KBM-7 (cell line): ENCODE measurements at regions not wholly inside any gene's neighbourhood (a gene's known extent, or its start where the extent isn't known, plus 50 kb on each side); places are given as distances from the start of the nearest gene placed in this dataset.

Experiments used
- DNase-seq: peaks from one replicate; pipeline ENCODE4 v3.0.0-alpha.2; 2015
- in situ Hi-C: fragments of 300-500 bp; cut with MboI; formaldehyde crosslinking; loops from 2 replicates; pipeline ENCODE4 v1.14.3; 2020; ENCODE audit warnings: low sequenced_read_pairs, low pct_unique_long_range_greater_than_20kb, mixed read lengths

DNA sequence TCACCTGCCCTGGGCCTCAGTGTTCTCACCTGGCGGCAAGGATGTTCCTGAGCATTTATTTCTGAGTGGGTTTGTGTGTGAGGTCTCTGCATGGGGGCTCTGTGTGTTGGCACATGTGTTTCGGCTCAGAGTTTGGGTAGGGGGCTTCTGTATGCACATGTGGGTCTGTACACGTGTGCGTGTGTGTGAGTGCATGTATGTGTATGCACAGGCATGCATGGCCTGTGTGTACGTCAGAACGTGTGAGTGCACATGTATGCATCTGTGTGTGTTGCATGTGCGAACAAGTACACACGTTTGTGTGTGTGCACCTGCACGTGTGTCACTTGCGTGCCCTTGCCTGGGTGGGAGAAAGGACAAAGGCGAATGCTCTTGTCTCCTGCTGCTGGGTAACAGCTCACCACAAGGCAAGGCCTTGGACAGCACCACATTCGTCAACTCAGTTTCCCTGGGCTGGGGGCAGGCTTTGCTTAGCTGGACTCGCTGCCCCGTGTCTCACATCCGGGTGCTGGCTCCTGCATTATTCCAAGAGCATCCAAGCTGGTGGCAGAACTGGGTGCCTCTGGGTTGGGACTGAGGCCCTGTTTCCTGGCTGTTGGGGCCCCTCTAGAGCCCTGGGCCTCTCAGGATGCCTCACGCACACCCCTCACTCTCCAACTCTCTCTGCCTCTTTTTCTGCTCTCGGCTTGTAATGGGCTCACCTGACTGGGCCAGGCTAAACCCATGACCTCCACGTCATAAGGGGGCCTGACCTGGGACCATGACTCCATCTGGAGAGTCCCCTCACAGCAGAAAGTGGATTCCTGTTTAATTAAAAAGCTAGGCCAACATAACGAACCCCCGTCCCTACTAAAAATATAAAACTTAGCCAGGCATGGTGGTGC, 153.6 kb upstream of the C14orf180 start:
- in situ Hi-C loops: no loop called here
- no peak for DNase-seq

DNA sequence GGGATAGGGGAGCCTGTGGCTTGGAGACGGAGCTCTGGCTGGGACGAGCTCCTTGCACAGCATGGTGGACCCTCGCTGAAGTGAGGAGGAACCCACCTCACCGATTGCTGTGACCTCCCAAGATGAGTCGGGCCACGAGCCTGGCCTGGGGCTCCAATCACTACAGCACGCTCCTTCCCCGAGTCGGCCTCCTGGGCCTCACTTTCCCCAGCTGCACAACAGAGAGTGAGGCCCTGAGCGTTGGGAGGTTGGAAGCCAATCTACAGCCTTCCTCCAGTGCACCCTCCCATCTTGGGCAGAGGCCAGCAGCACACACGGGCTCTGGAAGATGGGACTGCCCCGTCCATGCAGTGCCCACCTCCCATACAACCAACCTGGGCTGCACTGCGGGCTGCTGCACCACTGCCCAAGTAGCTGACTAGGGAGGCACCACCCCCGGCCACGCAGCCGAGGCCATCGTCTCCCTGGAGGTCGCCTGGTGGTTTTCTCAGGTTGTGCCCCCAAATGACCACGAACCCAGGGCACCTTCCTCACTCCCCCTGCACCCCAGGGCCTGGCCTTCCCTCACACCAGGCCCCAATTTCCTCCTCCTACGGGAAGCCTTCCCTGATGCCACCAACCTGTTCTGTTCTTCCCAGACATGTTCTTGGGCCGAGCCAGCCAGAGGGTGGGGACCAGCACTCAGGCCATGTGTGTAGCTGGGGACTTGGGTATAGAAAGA, 152.3 kb upstream of the C14orf180 start:
- DNase-seq: no peak
- in situ Hi-C loops: no loop called here

DNA sequence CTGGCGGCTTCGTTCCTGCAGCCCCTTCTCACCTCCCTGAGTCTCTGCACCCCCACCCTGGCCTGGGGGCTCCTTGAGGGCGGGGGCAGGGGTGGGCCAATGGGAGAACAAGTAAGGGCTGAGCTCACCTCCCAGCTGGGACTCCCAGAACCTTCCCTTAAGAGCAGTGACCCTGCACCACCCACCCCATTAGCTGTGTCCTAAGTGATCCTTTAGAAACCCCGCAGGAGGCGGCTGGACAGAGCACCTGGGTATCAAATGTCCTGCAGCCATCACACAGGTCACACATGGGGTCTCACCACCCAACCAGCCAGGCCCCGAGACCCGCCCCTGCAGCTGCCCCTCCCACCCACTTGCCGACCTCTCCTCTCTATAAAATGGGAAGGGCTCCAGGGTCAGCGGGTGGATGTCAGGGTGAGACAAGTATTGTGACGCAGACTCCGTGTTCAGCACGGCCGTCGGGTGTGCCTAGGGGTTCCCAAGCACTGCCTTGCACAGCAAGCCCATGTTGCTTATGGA, 151.2 kb upstream of the C14orf180 start:
- DNase-seq: no peak
- in situ Hi-C loops: no loop called here

DNA sequence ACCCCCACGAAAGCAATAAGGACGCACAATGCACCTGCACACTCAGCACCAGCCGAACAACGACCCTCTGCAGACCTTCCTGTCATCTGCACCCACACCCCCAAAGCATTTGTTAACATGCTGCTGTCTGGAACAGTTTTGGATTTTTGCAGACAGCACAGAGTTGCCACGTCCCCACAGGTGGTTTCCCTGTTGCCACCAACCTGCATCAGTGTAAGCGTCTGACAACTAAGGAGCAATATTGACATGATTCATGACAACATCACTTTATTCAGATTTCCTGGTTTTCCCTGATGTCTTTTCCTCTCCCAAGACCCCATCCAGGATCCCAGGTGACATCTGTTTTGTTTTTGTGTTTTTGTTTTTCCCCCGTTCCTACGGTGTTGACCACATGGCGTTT, 150.7 kb upstream of the C14orf180 start:
- no peak for DNase-seq
- in situ Hi-C loops: no loop called here

DNA sequence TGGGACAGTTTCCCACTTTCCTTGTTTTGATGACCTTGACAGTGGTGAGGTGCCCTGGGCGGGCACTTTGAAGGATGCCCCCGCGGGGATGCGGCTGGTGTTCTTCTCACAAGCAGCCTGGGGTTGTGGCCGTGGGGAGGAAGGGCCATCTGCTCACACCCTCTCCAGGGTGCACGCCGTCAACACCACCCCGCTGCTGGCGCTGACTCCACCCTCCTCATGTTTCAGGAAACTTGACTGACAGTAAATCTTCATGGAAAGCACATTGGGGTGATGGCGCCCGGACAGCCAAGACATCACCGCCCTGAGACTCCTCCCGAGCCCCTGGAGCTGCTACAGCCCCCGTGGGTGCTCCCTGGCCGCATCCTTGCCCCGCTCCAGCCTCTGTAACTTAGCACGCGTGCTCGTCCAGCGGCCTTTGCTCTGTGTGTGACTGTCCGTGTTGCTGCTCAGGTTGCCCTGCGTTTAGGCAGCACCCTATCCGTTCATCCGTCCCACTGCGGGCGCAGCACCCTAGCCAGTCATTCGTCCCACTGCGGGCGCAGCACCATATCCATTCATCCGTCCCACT, 150.2 kb upstream of the C14orf180 start:
- in situ Hi-C loops: no loop called here
- DNase-seq: no peak

DNA sequence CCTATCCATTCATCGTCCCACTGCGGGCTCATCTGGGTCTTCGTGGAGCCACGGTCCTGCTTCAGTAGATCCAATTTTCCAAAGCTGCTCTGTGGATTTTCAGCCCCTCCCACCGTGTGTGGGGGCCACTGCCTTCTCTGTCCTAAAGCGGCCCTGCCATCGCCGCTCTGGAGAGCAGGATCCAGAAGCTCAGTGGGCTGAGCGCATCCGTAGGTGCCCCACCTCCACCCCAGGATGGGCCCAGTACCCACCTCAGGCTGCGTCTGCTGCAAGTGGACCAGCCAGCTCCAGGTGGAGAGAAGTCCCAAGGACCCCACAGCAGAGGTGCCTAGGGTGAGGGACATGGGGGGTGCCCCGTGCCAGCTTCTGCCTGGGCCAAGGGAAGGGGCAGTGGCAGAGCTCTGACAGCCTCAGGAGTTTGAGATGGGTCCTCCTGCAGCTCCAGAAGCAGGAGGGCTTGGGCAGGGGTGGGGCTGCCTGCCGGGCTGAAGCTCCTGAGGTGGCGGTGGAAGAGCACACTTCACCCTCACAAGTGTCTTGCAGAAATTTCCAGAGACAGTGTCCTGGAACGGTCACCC, 148.1 kb upstream of the C14orf180 start:
- in situ Hi-C loops: no loop called here
- no peak for DNase-seq

DNA sequence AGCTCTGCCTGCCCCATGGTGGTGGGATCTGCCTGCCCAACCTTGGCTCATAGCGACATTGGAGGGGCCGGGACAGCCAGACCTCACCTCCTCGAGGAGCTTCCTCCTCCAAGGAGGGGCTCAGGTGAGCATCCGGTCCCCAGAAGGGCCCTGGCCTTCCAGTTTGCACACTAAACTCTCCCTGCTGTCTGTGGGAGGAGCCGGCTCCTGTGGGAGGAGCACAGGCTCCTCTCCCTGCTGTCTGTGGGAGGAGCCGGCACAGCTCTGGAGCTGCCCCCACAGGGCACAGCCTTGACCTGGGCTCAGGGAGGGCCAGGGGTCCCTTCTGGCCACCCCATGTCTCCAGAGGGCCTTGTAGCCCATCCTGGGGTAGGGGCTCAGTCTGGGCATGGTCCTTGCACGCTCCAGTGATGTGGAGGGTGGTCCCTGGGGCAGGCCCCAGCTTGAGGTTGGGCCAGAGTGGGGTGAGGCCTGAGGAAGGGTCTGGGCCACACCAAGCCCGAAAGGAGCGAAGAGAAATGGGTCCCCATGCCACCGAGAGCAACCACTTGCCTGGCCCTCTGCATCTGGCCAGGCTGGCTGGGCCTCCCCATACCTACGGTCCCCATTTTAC, 147.5 kb upstream of the C14orf180 start:
- no peak for DNase-seq
- in situ Hi-C loops: no loop called here

DNA sequence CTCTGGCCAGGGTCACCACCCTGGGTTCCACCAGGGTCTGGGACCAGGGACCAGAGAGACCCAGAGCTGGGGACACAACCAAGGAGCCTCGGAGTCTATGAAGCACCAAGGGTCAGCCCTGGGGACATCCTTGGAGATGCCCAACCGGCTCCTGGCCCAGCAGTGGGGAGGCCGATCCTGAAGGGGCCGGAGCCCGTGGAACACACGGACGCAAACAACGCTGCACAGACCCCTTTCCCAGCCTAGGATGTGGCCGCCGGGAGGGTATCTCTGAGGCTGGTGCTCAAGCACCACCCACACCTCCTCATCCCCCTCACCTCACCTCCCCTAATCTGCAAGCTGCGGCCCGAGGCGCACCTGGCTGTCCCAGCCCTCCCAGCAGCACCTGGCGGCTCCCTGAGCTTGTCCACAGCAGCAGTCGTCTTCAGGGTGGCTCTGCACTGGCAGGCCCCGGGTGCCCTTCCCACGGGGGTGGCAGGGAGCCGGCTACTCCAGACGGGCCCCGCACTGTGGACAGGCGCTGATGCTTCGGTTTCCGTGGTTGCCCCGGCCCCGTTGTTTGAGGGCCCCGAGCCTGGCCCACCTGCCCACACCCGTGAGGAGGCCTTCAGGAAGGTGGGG, 146.8 kb upstream of the C14orf180 start:
- in situ Hi-C loops: no loop called here
- DNase-seq: no peak

DNA sequence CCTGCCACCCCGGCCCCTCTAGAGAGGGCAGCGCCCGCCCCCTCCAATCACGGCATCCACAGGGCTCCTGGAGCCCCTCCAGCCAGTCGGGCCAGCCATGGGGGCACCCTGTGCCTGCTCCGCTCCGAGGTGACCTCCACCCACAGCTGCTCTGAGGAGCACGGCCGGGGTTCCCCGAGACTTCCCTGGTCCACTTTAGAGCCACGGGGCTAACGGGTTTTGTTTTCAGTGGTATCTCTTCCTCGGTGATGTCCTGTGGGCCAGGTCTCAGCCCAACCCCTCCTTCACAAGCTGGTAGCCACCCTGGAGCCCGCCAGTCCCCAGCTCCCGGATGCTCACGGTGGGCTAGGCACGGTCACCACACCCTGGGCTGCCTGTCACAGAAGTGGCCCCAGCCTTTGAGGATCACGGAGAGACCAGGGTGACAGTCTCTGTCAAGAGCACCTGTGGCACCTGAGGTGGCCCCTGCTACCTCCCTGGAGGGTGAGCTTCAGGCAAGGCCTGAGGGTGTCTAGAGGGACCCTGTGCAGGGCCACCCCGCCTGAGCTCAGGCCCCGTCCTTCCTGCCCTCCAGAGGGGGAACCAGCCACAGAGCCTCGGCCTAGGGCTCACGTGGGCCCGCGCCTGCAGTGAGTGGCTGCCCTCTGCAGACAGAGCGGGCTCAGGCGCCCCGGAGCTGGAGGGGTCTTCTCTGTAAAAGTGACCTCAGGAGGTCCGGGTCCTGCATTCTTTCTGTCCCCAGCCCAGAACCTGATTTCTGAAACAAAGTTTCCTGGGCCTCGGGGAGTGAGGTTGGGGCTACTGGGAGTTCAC, 146.0 kb upstream of the C14orf180 start:
- in situ Hi-C loops: no loop called here
- no peak for DNase-seq

DNA sequence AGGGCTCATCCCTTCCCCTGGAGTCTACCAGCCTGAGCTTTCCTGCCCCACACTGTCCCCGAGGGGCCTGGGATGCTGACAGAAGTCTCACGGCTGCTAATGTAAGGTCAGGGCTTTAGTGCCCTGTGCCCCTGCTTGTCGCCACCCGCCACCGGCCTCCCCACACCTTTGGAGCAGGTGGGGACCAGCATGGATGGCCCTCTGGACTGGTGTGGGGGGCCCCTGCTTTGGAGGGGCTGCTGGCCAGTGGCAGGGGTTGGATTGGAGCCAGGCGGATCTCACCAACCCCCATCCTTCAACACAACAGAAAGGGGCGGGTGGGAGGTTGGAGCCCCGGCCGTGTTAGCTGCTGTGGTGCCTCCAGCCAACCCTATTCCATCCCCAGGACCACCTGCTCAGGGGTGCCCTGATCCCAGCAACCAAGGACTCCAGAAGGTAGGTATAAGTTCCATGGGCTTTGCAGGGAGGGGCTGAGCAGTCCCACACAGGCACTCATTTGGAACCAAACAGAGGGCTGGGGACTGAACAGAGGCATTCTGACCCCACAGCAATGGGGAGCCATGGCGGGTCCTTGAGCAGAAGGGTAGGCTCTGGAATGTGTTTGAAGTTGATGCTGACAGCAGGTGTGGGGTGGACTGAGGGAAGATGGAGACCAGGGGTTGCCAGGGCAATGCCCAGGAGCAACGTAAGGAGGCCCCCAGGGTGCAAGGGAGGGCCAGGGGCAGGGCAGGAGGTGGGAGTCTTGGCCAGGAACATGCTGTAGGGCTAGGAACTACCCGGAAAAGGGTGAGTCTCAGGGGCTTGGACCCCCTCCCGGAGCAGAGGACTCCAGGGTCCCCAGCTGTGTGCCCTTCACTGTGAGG, 145.1 kb upstream of the C14orf180 start:
- in situ Hi-C loops: no loop called here
- no peak for DNase-seq

DNA sequence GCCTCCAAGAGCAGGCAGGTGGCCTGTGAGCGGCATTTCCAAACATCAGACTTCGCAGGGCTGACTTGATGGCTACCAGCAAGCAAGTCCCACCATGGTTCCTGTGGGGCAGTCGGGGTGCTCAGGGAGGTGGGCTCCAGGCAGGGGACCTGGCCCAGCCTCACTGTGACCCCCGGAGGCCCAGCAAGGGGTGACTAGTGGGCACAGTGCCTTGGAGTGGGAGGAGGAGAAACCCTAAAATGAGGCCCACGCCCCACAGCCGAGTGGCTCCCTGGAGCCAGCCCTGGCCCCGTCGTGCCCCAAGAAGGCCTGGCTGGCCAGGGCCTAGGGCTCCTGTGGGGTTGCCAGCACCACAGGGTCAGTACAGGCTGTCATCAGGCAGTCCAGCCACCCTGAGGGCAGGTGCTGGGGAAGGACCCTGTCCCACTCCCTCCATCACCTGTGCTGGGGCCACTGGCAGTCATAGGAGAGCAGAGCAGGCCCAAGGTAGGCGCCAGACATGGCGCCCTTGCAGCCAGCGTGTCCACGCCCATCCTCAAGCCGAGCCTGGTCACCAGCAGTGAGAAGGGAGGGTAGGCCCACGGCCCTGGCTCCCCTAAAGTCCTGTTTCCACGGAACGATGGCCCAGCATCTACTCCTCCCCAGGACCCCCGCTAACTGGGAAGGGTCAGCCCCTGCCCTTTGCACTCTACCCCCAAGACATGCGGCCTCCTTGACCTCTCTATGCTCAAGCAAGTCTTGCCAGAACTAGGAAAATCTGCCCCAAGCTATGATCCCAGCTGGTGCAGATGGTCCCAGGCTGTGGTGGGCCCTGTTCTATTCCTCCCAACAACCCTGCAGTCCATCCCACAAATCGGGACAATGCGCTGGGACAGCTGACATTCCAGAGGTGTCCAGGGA, 144.2 kb upstream of the C14orf180 start:
- in situ Hi-C loops: no loop called here
- DNase-seq: no peak

DNA sequence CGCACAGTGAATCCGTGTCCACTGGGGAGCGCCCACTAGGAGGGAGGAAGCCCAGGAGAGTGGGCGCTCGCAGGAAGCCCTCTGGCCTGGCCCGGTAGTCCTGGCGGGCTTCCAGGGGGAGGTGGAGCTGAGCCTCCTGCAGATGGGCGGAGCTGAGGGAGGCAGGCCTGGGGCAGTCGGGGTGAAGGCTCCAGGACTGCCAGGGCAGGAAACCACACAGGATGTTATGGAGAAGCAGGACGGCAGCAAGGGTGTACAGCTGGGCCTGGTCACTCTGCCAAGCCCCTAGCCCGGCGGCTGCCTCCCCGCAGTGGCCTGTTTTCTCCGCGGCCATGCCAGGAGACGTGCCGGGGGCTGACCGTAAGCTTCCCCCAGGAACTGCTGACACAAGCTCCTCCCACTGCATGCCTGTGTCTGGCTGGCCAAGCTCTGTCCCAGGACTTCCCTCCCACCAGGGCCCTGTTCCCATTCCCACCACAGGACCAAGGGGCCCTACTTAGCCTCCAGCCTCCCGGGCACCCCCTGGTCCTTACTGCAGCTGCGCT, 143.4 kb upstream of the C14orf180 start:
- peak; percentile 32 for DNase-seq

DNA sequence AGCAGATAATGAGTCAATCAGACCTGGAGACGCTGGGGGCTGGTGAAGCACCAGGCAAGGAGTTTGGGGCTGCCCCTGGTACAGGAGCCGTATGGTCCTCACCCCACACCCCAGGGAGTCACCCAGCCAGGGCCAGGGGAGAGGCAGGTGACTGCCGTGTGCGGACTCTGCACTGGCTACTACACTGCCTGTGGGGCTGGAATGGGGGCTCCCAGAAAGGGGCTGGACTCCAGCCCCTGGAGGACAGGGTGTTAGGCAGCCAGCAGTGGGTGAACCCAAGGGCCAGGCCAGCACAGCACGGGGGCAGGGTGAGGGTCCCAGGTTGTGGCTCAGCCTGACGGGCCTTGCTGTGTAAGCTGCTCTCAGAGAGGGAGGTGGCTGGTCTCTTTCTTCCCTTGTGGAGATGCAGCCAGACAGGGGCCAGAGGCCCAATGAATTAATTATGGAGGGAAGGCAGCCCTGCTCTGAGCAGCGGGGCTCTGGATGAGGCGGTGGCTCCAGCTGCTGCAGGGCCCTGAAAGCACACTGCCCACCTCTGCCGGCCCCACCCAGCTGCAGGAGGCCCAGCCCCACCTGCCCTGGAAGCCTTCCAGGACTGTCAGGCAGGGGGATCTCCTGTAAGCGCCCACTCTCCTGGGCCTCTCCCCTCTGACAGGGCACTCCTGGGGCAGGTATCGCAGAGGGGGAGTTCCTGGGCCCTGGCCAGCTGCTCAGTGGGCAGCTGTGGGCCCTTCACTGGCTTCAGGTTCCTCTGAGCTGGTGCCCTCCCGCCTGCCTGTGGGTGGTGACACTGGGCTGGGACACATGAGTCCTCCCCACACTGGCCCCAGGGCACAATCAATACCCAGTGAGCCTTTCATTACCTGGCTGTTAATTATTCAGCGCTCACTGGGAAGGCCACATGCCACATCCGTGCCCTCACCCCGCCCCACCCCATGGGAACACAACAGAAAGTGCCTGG, 142.5 kb upstream of the C14orf180 start:
- in situ Hi-C loops: no loop called here
- DNase-seq: no peak

More for the DNA sequence above, 143.4 kb upstream of the C14orf180 start:
- in situ Hi-C loops: no loop called here

DNA sequence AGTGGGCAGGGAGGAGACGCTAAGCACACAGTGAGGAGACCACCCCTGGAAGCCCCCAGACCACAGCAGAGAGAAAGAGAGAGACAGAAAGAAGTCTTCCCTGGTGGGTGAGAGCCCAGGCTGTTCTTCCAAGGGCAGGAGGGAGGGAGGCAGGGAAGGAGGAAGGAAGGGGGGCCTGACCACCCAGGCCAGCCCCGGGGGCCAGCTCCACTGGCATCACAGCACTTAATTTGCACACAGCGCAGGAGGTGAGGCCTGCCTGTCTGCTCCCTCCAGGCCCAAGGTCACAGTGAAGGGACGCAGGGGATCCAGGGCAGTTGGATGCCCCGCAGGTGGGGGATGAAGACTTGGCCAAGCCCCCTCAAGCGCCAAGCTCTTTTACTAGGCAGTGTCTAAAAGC, 141.9 kb upstream of the C14orf180 start:
- no peak for DNase-seq
- in situ Hi-C loops: no loop called here
